Activated CD8-positive, alpha-beta memory T cell treated with anti-CD3 and anti-CD28 coated beads, Interleukin-2, amount 50 U/mL, for 24 hours (primary cell): ENCODE measurements at regions not wholly inside any gene's neighbourhood (a gene's known extent, or its start where the extent isn't known, plus 50 kb on each side); places are given as distances from the start of the nearest gene placed in this dataset.
"Not testable (repeated sequence)": the region's sequence is repeated elsewhere in the genome, so short reads cannot be mapped to it uniquely, and the experiment has no call there.

Experiments used
- DNase-seq: peaks from one replicate; pipeline ENCODE4 v3.0.0-alpha.2; 2020; ENCODE audit errors: extremely low read depth

DNA sequence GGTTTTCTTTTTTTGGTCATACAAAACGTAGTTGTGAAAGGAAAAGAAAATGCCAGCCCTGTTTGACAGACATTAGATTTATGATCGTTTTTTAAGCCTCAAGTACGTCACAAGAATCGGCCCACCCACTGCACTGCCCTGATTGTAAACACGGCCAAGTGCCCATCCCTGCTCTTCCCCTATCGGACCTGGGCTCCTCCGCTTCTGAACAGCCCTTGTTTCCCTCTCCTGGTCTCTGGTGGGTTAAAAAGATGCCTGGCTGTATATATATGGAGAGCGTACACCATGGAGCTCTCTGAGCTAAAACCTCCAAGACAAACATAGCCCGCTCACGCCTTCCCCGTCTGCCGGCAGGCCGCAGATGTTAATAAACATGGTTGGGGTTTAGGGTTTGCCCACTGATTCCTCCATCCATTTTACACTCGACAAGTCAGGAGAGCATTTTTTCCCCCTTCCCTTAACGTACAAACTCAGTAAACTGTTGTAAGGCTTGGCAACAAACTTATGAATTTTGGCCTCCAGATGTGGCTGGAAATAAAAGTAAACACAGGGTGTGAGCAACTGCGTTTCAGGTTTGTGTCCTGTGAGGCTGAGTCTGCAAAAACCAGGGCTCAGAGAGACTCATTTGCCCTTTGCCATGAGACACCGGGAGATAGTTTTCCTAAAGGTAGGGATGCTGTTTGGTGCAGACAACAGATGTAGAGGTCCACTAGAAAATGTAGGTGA lies 325.9 kb downstream of the SOX9 start:
- DNase-seq, result no peak

DNA sequence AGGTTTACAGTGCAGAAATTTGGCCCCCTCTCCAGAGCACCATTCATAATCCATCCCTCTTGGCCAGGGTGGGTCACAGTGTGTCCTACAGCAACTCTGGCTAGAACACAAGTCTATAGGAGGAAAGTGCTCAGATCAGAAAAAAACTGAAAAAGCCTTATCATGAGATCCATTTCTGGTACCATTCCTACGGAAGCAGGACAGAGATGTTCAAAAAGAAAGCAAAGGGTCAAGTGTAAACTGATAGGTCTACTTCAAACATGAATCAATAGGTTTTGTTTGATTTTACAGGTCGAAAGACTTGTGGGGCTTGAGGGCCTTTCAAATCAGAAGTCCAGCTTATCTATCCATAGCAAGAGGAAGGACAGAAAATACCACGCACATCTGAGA lies 326.4 kb downstream of the SOX9 start:
- DNase-seq, result no peak

GRCh38 chr17:72448019-72448418 lies 327.2 kb downstream of the SOX9 start:
- no peak for DNase-seq

DNA sequence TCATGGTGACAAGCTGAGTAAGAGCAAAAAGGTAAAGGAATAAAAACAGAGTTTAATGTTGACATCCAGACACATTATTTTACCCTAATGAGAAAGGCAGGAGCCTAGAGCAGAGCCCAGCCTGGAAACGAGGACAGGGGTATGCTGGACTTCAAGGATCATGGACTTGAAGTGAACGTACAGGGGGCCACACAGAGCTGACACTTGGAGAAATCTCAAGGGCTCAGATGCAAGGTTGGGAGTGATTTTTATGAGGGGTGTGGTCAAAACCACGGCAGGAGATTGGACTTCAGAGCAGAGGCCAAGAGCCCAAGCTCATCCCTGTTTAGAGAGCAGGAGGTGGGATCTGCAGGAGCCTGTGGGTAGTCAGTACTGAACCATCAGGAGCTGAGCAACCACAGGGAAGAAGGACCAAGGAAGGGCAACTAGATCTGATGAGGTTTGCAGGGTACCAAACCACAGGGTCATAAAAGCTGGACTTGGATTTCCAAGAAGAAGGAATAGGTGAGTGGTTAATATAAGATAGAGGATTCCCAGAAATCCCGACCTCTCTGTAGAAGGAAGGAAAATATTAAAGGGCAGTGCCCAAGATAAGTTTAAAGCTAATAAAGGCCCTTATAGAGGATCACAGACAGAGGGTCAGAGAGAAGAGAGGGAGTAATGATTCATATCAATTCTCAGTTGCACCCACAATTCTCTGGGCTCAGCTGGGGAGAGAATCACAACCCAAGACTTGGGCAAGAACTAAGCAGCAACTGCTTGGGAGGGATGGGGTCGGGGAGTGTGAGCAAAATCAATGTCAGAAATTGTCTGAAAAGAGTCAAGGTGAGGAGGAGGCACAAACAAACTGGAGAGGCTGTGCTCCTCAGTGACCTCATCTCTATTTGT lies 331.7 kb downstream of the SOX9 start:
- DNase-seq, result no peak

DNA sequence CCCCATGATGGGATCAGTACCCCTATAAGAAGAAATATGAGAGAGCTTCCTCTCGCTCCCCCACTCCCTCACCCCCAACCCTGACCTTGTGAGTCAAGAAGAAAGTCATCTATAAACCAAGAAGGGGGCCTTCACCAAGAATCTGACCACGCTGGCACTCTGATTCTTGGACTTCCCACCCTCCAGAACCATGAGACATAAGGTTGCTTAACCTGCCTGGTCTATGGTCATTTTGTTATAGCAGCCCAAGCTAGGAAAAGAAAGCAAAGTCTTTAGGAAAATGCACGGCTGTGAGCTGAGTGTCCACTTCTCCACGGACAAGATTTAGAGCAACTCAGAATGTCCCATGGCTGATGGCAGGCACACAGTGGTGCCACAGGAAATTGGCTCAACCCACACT lies 333.5 kb downstream of the SOX9 start:
- no peak for DNase-seq

- no peak for DNase-seq
These were observed 334.7 kb downstream of the SOX9 start for GRCh38 chr17:72455562-72455961.

GRCh38 chr17:72456075-72456474 lies 335.3 kb downstream of the SOX9 start:
- DNase-seq, result no peak

DNA sequence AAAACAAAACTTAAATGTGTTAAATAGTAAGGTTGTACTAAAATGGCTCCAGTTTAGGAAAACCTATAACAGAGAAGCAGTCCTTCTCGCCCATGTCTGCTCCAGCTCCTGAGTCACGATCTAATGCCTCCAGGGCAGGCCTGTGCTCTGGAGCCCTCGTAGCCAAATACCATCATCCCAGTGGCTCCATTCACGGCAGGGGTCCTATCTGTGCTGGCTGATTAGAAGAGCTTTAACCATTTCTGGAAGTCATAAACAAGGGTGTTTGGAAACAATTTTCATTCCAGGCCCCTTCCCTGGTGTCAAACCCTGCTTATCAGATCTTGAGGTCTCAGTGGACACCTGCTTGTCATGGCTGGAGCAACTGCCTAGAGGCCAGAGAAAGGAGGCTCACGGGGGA lies 336.9 kb downstream of the SOX9 start:
- no peak for DNase-seq

- DNase-seq, result no peak
These were observed 337.5 kb downstream of the SOX9 start for GRCh38 chr17:72458301-72458700.

GRCh38 chr17:72460711-72461110 lies 339.9 kb downstream of the SOX9 start:
- no peak for DNase-seq

DNA sequence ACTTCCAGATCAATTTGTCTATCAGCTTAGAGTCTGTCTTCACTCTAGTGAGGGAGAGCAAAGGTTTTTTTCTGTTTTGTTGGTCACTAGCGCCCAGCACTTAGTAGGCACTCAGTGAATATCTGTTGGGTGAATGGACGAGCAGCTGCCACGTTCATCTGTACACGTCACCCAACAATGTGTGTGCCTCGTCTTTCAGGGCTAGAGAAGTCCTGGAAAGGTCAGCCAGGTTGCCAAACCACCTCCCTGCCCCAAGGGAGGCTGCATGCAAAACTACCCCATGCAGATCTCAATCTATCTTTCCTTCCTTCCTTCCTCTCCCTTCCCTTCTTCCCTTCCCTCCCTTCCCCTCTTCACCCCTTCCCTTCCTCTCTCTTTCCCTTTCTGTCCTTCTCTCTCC lies 340.9 kb downstream of the SOX9 start:
- no peak for DNase-seq

GRCh38 chr17:72462407-72462806 lies 341.6 kb downstream of the SOX9 start:
- no peak for DNase-seq

DNA sequence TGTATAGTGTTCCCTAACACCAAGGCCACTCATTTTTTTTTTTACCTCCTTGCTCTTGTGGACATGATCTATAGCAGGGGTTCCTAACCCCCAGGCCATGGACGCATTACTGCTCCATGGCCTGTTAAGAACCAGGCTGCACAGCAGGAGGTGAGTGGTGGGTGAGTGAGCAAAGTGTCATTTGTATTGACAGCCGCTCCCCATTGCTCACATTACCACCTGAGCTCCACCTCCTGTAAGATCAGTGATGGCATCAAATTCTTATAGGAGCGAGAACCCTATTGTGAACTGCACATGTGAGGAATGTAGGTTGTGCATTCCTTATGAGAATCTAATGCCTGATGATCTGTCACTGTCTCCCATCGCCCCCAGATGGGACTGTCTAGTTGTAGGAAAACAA lies 342.0 kb downstream of the SOX9 start:
- no peak for DNase-seq

DNA sequence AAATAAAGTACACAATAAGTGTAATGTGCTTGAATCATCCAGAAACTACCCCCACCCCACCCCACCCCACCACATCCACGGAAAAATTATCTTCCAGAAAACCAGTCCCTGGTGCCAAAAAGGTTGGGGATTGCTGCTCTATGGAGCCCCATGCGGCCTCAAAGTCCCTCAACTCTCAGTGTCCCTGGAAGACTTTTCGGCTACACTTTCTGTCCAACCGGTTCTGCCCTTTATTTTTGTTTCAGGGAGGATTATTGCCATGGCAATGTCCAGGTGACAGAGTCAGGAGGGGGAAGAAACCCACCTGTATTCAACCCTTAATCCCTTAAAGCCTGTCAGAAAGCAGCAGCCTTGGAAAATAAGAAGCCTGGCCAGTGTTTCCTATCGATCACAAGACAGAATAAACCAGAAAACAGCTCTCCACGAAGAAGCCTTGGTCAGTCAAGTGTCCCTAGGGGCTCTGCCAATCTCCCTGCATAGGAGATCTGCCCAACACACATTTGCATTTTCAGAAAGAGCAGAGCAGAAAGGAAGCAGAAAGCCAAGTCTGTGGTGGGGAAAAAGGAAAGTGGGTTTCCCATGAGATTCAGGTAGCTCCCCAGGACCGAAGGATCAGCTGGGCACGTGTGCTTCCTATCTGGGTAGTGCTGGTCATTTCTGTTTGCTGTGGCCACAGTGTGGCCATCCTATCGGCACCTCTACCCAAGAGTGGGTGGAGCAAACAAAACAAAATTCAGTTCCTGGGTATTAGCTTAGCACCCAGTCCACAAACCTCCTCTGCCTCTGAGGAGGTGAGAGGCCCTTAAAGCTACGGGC lies 342.7 kb downstream of the SOX9 start:
- DNase-seq, result no peak

GRCh38 chr17:72464221-72464620 lies 343.4 kb downstream of the SOX9 start:
- not testable (repeated sequence) for DNase-seq

GRCh38 chr17:72465191-72466024 lies 344.6 kb downstream of the SOX9 start:
- no peak for DNase-seq

- no peak for DNase-seq
These were observed 345.4 kb downstream of the SOX9 start for GRCh38 chr17:72466199-72466598.

DNA sequence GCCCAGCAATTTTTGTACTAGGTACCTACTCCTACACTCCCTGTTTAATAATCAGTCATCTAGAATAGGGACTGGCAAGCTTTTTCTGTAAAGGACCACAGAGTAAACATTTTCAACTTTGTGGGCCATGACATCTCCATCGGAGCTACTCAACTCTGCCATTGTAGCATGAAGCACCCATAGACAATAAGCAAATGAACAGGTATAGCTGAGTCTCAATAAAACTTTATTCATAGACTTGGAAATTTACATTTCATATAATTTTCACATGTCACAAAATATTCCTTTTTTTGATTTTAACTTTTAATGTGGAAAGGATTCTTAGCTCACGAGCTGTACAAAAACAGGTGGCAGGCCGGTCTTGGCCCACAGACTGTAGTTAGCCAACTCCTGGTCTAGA lies 345.8 kb downstream of the SOX9 start:
- DNase-seq, result no peak

GRCh38 chr17:72467841-72468653 lies 347.2 kb downstream of the SOX9 start:
- DNase-seq, result no peak

DNA sequence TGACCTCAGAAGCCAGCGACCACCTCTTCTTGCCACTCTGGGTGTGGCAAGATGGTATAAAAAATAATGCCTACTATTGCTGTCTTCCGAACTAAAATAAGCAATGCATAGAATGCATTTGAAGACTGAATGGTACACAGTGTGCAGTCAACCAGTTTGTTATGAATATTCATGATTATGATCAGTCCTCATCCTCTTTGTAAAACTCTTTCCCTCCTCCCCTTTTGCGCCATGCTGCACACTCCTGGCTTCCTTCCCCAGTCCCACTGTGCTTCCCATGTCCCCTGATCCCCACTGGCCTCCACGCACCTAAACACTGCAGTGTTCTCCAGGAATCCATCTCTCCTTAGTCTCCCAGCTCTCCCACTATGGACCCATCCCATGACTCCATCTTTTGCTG lies 348.0 kb downstream of the SOX9 start:
- no peak for DNase-seq
